Ovary (tissue), 7 donors: ENCODE measurements at regions not wholly inside any gene's neighbourhood (a gene's known extent, or its start where the extent isn't known, plus 50 kb on each side); places are given as distances from the start of the nearest gene placed in this dataset.

ENCODE experiments used
- DNase-seq, 5 donors: peaks; one replicate each; pipeline ENCODE4 v3.0.0-alpha.2; 2019 to 2020
- H3K27ac ChIP-seq, 2 donors: fragments of 200-600 bp; one replicate each; pipeline versions ENCODE4 v1.5.1 to v1.8.0; 2019 to 2022
- H3K27me3 ChIP-seq: fragments of 200-600 bp; one replicate; pipeline ENCODE4 v1.8.0; 2022
- H3K36me3 ChIP-seq: fragments of 200-600 bp; sonication (generic); one replicate; pipeline ENCODE4 v1.5.1; 2019
- H3K4me1 ChIP-seq: one replicate; pipeline ENCODE4 v1.8.1; 2013; ENCODE audit warnings: mild to moderate bottlenecking, moderate library complexity; ENCODE audit not compliant: insufficient read depth
- H3K4me3 ChIP-seq: fragments of 200-600 bp; sonication (generic); one replicate; pipeline ENCODE4 v1.5.1; 2017
- H3K9me3 ChIP-seq, 2 donors: fragments of 200-600 bp in 1 of 2; sonication (generic) in 1 of 2; one replicate each; pipeline versions ENCODE4 v1.5.1 to v1.8.1; 2013 to 2019; ENCODE audit warnings: mild to moderate bottlenecking in 1 of 2, moderate library complexity in 1 of 2
- CTCF ChIP-seq, 3 donors: fragments of 450-650 bp in 2 of 3; fragments of 200-600 bp in 1 of 3; IDR thresholded peaks; one replicate each; pipeline versions ENCODE4 v1.5.1 to v1.8.0; 2016 to 2022; ENCODE audit warnings: antibody characterized with exemption in 3 of 3, mild to moderate bottlenecking in 1 of 3
- EP300 ChIP-seq: sonication (generic); formaldehyde crosslinking; IDR thresholded peaks from one replicate; pipeline ENCODE4 v1.6.1; 2017; ENCODE audit warnings: antibody characterized with exemption
- POLR2A ChIP-seq: fragments of 450-650 bp; IDR thresholded peaks from one replicate; pipeline ENCODE4 v1.6.1; 2017; ENCODE audit warnings: antibody characterized with exemption, mild to moderate bottlenecking, moderate library complexity
- WGBS, 3 donors: extraction: QIAGEN DNeasy Blood & Tissue Kit in 1 of 3; methylation state at CpG; one replicate each; pipeline versions ENCODE4 v1.1.5 to v1.1.7; 2013 to 2017; 5-methylcytosine and 5-hydroxymethylcytosine counted together
- intact Hi-C, 4 donors: fragments of 100-400 bp; cut with DNase I; formaldehyde crosslinking; loops; one replicate each; pipeline versions ENCODE4 v1.11.0 to v1.15.1; 2022 to 2023
- donor health status: DM: no; HTN: no; CAD: no; lungs with moderate emphysema.
- donor health status: DM: no; HTN: no; CAD: no.
- donor health status: Bipolar disorder and iron deficiency.
- donor health status: DM: no; HTN: no; CAD: no.
- donor health status: DM: yes; HTN: yes; CAD: no.

GRCh38 chr6:164563924-164564323, 745.5 kb downstream of the C6orf118 start:
- no peak overlapping the region for H3K4me3 ChIP-seq
- TF ChIP-seq EP300 = no peak
- no peak for TF ChIP-seq CTCF (IDR thresholded peaks at IDR 0.05)
- no peak for TF ChIP-seq POLR2A
- no peak overlapping the region for H3K27ac ChIP-seq
- no peaks in the 10 kb centered on the region for H3K27me3 ChIP-seq
- no peak for DNase-seq
- H3K9me3 ChIP-seq = no peaks in the 10 kb centered on the region
- intact Hi-C loops = no loop called here
- 74 to 86% (median 83%) methylated on average over 2 of the region's 2 CpGs for WGBS, 3 donors
- no peaks in the 10 kb centered on the region for H3K4me1 ChIP-seq
- H3K36me3 ChIP-seq = no peaks in the 10 kb centered on the region

DNA sequence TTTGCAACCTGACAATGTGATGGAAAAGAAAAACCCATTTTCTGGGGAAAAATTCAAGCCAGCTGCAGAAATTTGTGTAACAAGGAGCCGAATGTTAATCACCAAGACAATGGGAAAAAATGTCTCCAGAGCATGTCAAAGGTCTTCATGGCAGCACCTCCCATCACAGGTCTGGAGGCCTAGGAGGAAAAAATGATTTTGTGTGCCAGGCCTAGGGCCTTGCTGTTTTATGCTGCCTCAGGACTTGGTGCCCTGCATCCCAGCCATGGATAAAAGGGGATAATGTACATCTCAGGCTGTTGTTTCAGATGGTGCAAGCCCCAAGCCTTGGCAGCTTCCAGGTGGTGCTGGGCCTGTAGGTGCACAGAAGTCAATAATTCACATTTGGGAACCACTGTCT, 747.7 kb downstream of the C6orf118 start:
- TF ChIP-seq EP300 (no peak), CTCF (IDR thresholded peaks at IDR 0.05) (no peak), POLR2A (no peak)
- Histone ChIP-seq H3K36me3 (no peaks in the 10 kb centered on the region), H3K9me3 (no peaks in the 10 kb centered on the region), H3K27ac (no peak overlapping the region), H3K4me3 (no peak overlapping the region), H3K27me3 (no peaks in the 10 kb centered on the region), H3K4me1 (no peaks in the 10 kb centered on the region)
- intact Hi-C loops = no loop called here
- DNase-seq = no peak
- WGBS, 3 donors = 77 to 89% (median 86%) methylated on average over 1 of the region's 1 CpG

DNA sequence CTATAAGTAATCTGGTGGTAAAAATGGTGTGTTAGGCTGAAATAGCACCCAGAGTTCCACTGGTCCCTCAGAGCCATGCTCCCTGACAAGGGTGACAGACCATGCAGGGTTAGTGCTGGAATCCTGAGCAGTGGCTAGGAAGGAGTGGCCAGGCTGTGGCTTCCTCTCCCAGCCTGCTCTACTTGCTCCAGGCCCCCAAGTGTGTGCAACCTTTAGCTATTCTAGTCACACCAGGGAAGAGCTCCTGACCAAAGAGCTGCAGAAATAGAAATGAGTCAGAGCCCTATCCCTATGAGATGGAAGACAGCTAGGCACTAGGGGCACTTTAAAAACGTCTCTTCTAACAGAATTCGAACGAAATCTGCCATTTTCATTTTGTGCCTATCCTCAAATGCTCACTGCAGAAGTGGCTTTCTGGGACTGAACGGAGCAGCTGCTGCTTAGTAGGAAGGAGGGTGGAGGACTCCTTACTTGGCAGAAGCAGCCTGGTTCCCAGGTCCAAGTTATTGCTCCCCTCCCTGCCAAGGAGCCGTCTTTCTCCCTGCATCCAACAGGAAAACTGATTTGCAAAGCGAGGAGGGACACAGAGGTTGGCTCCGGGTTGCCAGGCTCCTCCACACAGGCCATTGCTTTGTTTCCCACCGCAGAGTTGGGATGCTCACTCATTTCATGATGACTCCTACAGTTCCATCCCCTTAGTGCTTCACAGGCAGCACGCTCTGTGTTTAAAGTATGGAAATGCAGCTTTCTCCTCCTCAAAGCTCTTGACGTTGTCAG, 754.5 kb downstream of the C6orf118 start:
- no peak for TF ChIP-seq CTCF (IDR thresholded peaks at IDR 0.05)
- no peak for TF ChIP-seq POLR2A
- TF ChIP-seq EP300 = no peak
- Histone ChIP-seq H3K27me3 (no peaks in the 10 kb centered on the region), H3K27ac (no peak overlapping the region), H3K4me1 (no peaks in the 10 kb centered on the region), H3K36me3 (no peaks in the 10 kb centered on the region), H3K4me3 (no peak overlapping the region), H3K9me3 (no peaks in the 10 kb centered on the region)
- intact Hi-C loops = no loop called here
- whole genome bisulfite sequencing, 3 donors = 39 to 57% (median 40%) methylated on average over 10 of the region's 10 CpGs
- DNase-seq = no peak

DNA sequence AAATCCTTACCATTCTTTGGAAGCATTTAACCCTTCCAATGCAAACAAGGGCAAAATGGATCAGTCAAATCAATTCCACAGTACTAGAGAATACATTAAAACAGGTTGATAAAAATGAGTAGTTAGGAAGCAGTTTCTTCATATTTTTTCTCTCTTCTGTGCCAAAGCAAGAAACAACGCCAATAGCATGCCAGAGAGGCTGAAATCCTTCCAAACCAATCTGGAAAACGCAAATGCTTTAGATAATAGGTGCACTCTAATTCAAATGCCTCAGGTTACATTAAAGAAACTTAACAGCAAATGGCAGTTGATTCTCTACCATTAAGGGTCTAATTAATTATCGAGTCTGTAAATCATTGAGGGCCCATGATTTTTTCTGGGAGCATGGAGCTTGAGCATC, 755.2 kb downstream of the C6orf118 start:
- Histone ChIP-seq H3K4me1 (no peaks in the 10 kb centered on the region), H3K9me3 (no peaks in the 10 kb centered on the region), H3K36me3 (no peaks in the 10 kb centered on the region), H3K27ac (no peak overlapping the region), H3K27me3 (no peaks in the 10 kb centered on the region), H3K4me3 (no peak overlapping the region)
- 69 to 76% (median 73%) methylated on average over 3 of the region's 3 CpGs for WGBS, 3 donors
- no peak for TF ChIP-seq POLR2A
- TF ChIP-seq CTCF (IDR thresholded peaks at IDR 0.05) = no peak
- TF ChIP-seq EP300 = no peak
- intact Hi-C loops = no loop called here
- no peak for DNase-seq
